ENCODE measurements at regions not wholly inside any gene's neighbourhood (a gene's known extent, or its start where the extent isn't known, plus 50 kb on each side); places are given as distances from the start of the nearest gene placed in this dataset.
"Not testable (repeated sequence)": the region's sequence is repeated elsewhere in the genome, so short reads cannot be mapped to it uniquely, and the experiment has no call there.

- no peak for DNase-seq
- Mint-ChIP-seq H3K27ac (no peak overlapping the region), H3K4me1 (no peaks in the 10 kb centered on the region), H3K9me3 (no peaks in the 10 kb centered on the region), H3K4me3 (no peak overlapping the region), H3K27me3 (no peaks in the 10 kb centered on the region), H3K36me3 (ENCODE audit: low read depth) (no peaks in the 10 kb centered on the region)
- POLR2A ChIA-PET = no interaction called here
- CTCF ChIA-PET = interaction anchor here (3.9 kb wide), 1 partner anchor 10 kb away, joined by 13 read pairs; no protein-coding TSS in a partner anchor
Measured at GRCh38 chr13:40348096-40348679, 318.3 kb downstream of the FOXO1 start.

DNA sequence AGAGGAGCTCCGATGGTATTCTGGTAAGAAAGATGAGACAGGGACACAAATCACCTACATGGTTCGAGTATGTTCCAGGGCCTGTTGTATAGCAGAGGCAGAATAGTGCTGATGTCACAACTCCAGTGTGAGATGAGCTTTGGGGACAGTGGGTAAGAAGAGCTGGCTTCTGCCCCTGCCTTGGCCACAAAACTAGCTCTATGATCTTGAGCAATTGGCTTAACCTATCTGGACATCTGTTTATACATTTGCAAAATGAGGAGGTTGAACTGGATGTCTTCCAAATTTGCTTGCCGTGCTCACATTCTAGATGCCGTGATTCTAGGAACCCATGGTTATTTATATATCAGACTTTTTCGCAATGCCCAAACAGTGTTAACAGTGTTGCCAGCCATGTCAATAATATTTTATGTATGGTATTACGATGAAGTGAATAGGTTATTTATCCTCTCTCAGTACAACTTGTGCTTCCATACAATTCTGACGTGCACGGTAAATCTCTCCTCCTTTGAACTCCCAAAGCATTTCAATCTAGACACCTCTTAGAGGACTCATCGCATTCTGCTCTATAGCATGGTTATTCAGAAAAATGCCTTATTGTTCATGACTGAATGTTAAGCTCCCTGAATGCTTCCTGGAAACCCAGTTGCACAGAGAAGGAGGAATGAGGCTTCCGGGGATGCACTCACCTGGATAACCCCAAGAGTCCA is 316.0 kb downstream of the FOXO1 start:
- peaks cover 3% of the 10 kb centered on the region for H3K4me1 Mint-ChIP-seq
- CTCF ChIA-PET = interaction anchor here (1.5 to 3.9 kb wide), 3 partner anchors 12 to 31 kb away, joined by 3 to 13 read pairs (median 4); no protein-coding TSS in a partner anchor
- no peaks in the 10 kb centered on the region for H3K27me3 Mint-ChIP-seq
- DNase-seq = no peak
- no peak overlapping the region for H3K27ac Mint-ChIP-seq
- POLR2A ChIA-PET = no interaction called here
- H3K36me3 Mint-ChIP-seq (ENCODE audit: low read depth) = peaks cover 1% of the 10 kb centered on the region
- H3K4me3 Mint-ChIP-seq = no peak overlapping the region
- no peaks in the 10 kb centered on the region for H3K9me3 Mint-ChIP-seq

GRCh38 chr13:40351537-40352379 is 314.7 kb downstream of the FOXO1 start:
- POLR2A ChIA-PET = no interaction called here
- H3K27ac Mint-ChIP-seq = no peak overlapping the region
- peaks cover 5% of the 10 kb centered on the region for H3K36me3 Mint-ChIP-seq (ENCODE audit: low read depth)
- H3K9me3 Mint-ChIP-seq = no peaks in the 10 kb centered on the region
- CTCF ChIA-PET = interaction anchor here (0.6 to 1.0 kb wide), 2 partner anchors 351 to 621 kb away, joined by 3 read pairs; no protein-coding TSS in a partner anchor
- peaks cover 9% of the 10 kb centered on the region for H3K4me1 Mint-ChIP-seq
- H3K4me3 Mint-ChIP-seq = no peak overlapping the region
- H3K27me3 Mint-ChIP-seq = no peaks in the 10 kb centered on the region
- DNase-seq = no peak

GRCh38 chr13:40352380-40352778 is 314.1 kb downstream of the FOXO1 start:
- H3K36me3 Mint-ChIP-seq (ENCODE audit: low read depth) = peaks cover 5% of the 10 kb centered on the region
- H3K9me3 Mint-ChIP-seq = no peaks in the 10 kb centered on the region
- no peak overlapping the region for H3K27ac Mint-ChIP-seq
- H3K27me3 Mint-ChIP-seq = no peaks in the 10 kb centered on the region
- H3K4me3 Mint-ChIP-seq = no peak overlapping the region
- ChIA-PET POLR2A (no interaction called here), CTCF (interaction anchor here (0.9 to 1.0 kb wide), 2 partner anchors 37 to 352 kb away, joined by 3 read pairs; no protein-coding TSS in a partner anchor)
- H3K4me1 Mint-ChIP-seq = peaks cover 9% of the 10 kb centered on the region
- DNase-seq = no peak

- DNase-seq = no peak
- Mint-ChIP-seq H3K4me1 (peaks cover 9% of the 10 kb centered on the region), H3K27me3 (no peaks in the 10 kb centered on the region), H3K4me3 (no peak overlapping the region), H3K9me3 (no peaks in the 10 kb centered on the region), H3K27ac (no peak overlapping the region), H3K36me3 (ENCODE audit: low read depth) (peaks cover 5% of the 10 kb centered on the region)
- CTCF ChIA-PET = interaction anchor here (0.9 to 1.1 kb wide), 2 partner anchors 10 to 38 kb away, joined by 3 to 4 read pairs; no protein-coding TSS in a partner anchor
- POLR2A ChIA-PET = no interaction called here
Measured at GRCh38 chr13:40352802-40353562, 313.5 kb downstream of the FOXO1 start.

DNA sequence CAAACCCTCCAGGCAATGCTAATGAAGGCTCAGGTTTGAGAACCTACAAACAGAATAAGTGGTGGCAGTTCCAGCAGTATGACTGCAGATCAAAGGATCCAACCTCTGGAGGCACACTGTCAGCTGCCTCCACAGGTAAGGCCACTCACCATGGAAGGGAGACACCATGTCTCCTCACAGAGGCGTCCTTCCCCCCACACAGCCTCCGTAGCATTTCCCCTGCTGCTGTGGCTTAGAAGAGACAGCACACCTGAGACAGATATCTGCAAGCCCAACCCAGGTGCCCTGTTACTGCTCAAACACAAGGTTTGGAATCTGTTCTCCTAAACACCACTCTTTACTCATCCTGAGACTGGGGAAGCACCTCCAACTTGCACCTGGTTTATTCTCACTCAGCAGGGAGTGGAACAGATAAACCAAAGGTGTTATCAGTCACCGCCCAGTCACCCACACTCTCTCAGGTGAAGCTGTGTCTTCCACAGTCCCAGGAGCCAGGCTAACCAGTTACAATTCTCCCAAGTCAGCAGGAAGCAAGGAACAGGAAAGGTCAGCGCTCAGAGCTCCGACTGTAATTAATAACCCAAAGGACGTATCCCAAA is 311.2 kb downstream of the FOXO1 start:
- Mint-ChIP-seq H3K9me3 (no peaks in the 10 kb centered on the region), H3K4me3 (no peak overlapping the region), H3K4me1 (peaks cover 9% of the 10 kb centered on the region), H3K27me3 (no peaks in the 10 kb centered on the region), H3K36me3 (ENCODE audit: low read depth) (peaks cover 5% of the 10 kb centered on the region), H3K27ac (no peak overlapping the region)
- ChIA-PET POLR2A (no interaction called here), CTCF (interaction anchor here (0.7 kb wide), 1 partner anchor 11 kb away, joined by 7 read pairs; no protein-coding TSS in a partner anchor)
- no peak for DNase-seq

GRCh38 chr13:40356011-40356410 is 310.4 kb downstream of the FOXO1 start:
- CTCF ChIA-PET = no interaction called here

GRCh38 chr13:40356458-40356857 is 310.0 kb downstream of the FOXO1 start:
- CTCF ChIA-PET, DNase-seq: not testable (repeated sequence)

More at GRCh38 chr13:40356011-40356410, 310.4 kb downstream of the FOXO1 start:
- Mint-ChIP-seq H3K27ac (no peak overlapping the region), H3K4me1 (peaks cover 9% of the 10 kb centered on the region), H3K27me3 (no peaks in the 10 kb centered on the region), H3K4me3 (no peak overlapping the region), H3K36me3 (ENCODE audit: low read depth) (peaks cover 5% of the 10 kb centered on the region), H3K9me3 (no peaks in the 10 kb centered on the region)
- DNase-seq = no peak
- POLR2A ChIA-PET = no interaction called here

GRCh38 chr13:40362502-40362901 is 303.9 kb downstream of the FOXO1 start:
- H3K36me3 Mint-ChIP-seq (ENCODE audit: low read depth) = no peaks in the 10 kb centered on the region
- POLR2A ChIA-PET = interaction anchor here (0.6 kb wide), 1 partner anchor 49 kb away, joined by 3 read pairs; no protein-coding TSS in a partner anchor
- H3K4me3 Mint-ChIP-seq = no peak overlapping the region
- peaks cover 2% of the 10 kb centered on the region for H3K9me3 Mint-ChIP-seq
- no peak for DNase-seq
- CTCF ChIA-PET = interaction anchor here (0.7 to 1.2 kb wide), 2 partner anchors 9 to 16 kb away, joined by 3 to 4 read pairs; no protein-coding TSS in a partner anchor
- H3K27ac Mint-ChIP-seq = no peak overlapping the region
- H3K4me1 Mint-ChIP-seq = peaks cover 2% of the 10 kb centered on the region
- H3K27me3 Mint-ChIP-seq = no peaks in the 10 kb centered on the region

More at GRCh38 chr13:40356458-40356857, 310.0 kb downstream of the FOXO1 start:
- H3K36me3 Mint-ChIP-seq (ENCODE audit: low read depth); POLR2A ChIA-PET; H3K4me1 Mint-ChIP-seq; H3K27me3 Mint-ChIP-seq; H3K4me3 Mint-ChIP-seq; H3K27ac Mint-ChIP-seq; H3K9me3 Mint-ChIP-seq: not testable (repeated sequence)

DNA sequence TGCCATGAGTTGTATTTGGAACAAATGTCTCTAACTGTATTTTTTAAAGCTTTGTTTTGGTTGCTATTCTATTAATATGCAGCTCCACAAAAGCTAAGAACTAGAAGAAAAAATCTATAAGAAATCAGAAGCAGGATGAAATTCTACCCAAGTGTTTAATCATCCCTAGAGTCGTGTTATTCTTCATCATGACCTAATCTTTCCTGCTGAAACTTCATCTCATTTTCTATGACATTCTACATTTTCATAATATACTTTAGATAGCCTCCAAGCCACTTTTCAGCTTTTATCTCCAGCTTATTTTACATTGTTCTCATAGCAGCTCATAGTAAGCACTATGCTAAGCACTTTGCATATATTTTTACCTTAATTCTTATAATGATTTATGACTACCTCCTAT is 302.8 kb downstream of the FOXO1 start:
- Mint-ChIP-seq H3K4me1 (peaks cover 2% of the 10 kb centered on the region), H3K36me3 (ENCODE audit: low read depth) (no peaks in the 10 kb centered on the region), H3K27me3 (no peaks in the 10 kb centered on the region), H3K9me3 (peaks cover 2% of the 10 kb centered on the region), H3K4me3 (no peak overlapping the region), H3K27ac (no peak overlapping the region)
- no peak for DNase-seq
- POLR2A ChIA-PET = interaction anchor here (0.6 kb wide), 1 partner anchor 22 kb away, joined by 4 read pairs; no protein-coding TSS in a partner anchor
- CTCF ChIA-PET = no interaction called here

- CTCF ChIA-PET = interaction anchor here (1.1 kb wide), 1 partner anchor 11 kb away, joined by 7 read pairs; no protein-coding TSS in a partner anchor
- Mint-ChIP-seq H3K4me1 (peaks cover 19% of the 10 kb centered on the region), H3K27ac (no peak overlapping the region), H3K4me3 (no peak overlapping the region), H3K27me3 (no peaks in the 10 kb centered on the region), H3K9me3 (peaks cover 2% of the 10 kb centered on the region), H3K36me3 (ENCODE audit: low read depth) (no peaks in the 10 kb centered on the region)
- DNase-seq = no peak
- POLR2A ChIA-PET = no interaction called here
Measured at GRCh38 chr13:40366119-40366518, 300.3 kb downstream of the FOXO1 start.
